GM23248 (cell line): ENCODE measurements at regions not wholly inside any gene's neighbourhood (a gene's known extent, or its start where the extent isn't known, plus 50 kb on each side); places are given as distances from the start of the nearest gene placed in this dataset.

ENCODE experiments used
- DNase-seq: peaks from one replicate; pipeline ENCODE4 v3.0.0-alpha.2; 2015
- H2AFZ ChIP-seq: fragments of 200-600 bp; sonication (generic); 2 replicates; pipeline ENCODE4 v1.6.1; 2016; ENCODE audit warnings: antibody characterized with exemption
- H3F3A ChIP-seq: fragments of 200-600 bp; sonication (generic); 2 replicates; pipeline ENCODE4 v1.6.1; 2016; ENCODE audit warnings: mild to moderate bottlenecking, antibody characterized with exemption, mixed run types; ENCODE audit not compliant: insufficient read depth
- H3K27ac ChIP-seq: fragments of 200-600 bp; sonication (generic); 2 replicates; pipeline ENCODE4 v1.5.1; 2016; ENCODE audit warnings: mild to moderate bottlenecking
- H3K27me3 ChIP-seq: fragments of 200-600 bp; sonication (generic); replicated peaks from 2 replicates; pipeline ENCODE4 v1.6.1; 2016; ENCODE audit warnings: mild to moderate bottlenecking; ENCODE audit not compliant: insufficient read depth
- H3K36me3 ChIP-seq: fragments of 200-600 bp; sonication (generic); 2 replicates; pipeline ENCODE4 v1.6.1; 2016; ENCODE audit warnings: low read depth, mild to moderate bottlenecking
- H3K4me1 ChIP-seq: fragments of 200-600 bp; sonication (generic); 2 replicates; pipeline ENCODE4 v1.6.1; 2016; ENCODE audit warnings: mild to moderate bottlenecking; ENCODE audit not compliant: insufficient read depth
- H3K4me2 ChIP-seq: fragments of 200-600 bp; sonication (generic); one replicate; pipeline ENCODE4 v1.6.1; 2016; ENCODE audit warnings: mild to moderate bottlenecking; ENCODE audit not compliant: unreplicated experiment
- H3K4me3 ChIP-seq: fragments of 200-600 bp; sonication (generic); 2 replicates; pipeline ENCODE4 v1.5.1; 2016; ENCODE audit warnings: mild to moderate bottlenecking
- H3K79me2 ChIP-seq: fragments of 200-600 bp; sonication (generic); 2 replicates; pipeline ENCODE4 v1.6.1; 2016; ENCODE audit warnings: mild to moderate bottlenecking; ENCODE audit not compliant: insufficient read depth
- H3K9ac ChIP-seq: fragments of 200-600 bp; sonication (generic); 2 replicates; pipeline ENCODE4 v1.6.1; 2016; ENCODE audit warnings: mild to moderate bottlenecking
- H3K9me2 ChIP-seq: fragments of 200-600 bp; sonication (generic); 2 replicates; pipeline ENCODE4 v1.6.1; 2016; ENCODE audit warnings: mixed run types, mild to moderate bottlenecking, moderate library complexity; ENCODE audit not compliant: insufficient read depth
- H3K9me3 ChIP-seq: fragments of 200-600 bp; sonication (generic); one replicate; pipeline ENCODE4 v1.6.1; 2017; ENCODE audit warnings: low read depth
- H4K20me1 ChIP-seq: fragments of 200-600 bp; sonication (generic); 2 replicates; pipeline ENCODE4 v1.6.0; 2016; ENCODE audit not compliant: insufficient read depth
- EZH2 ChIP-seq: fragments of 200-600 bp; sonication (generic); IDR thresholded peaks from 2 replicates; pipeline ENCODE4 v1.6.1; 2018; ENCODE audit warnings: antibody characterized with exemption, mild to moderate bottlenecking; ENCODE audit not compliant: insufficient read depth, poor library complexity, severe bottlenecking
- EZH2phosphoT487 ChIP-seq: fragments of 200-600 bp; sonication (generic); IDR thresholded peaks from 2 replicates; pipeline ENCODE4 v1.6.1; 2018; ENCODE audit warnings: antibody characterized with exemption, moderate library complexity, mild to moderate bottlenecking, low read depth; ENCODE audit not compliant: insufficient read depth
- WGBS, 2 experiments: methylation state at CpG; one replicate each; pipeline ENCODE4 v1.1.6; 2015 to 2017; ENCODE audit warnings: low lambda C conversion rate in 2 of 2, low coverage in 1 of 2; ENCODE audit errors: missing lambda C conversion rate in 2 of 2; 5-methylcytosine and 5-hydroxymethylcytosine counted together
- in situ Hi-C: fragments of 300-500 bp; cut with MboI; formaldehyde crosslinking; loops from 2 replicates; pipeline ENCODE4 v1.15.0; 2020

GRCh38 chr4:176843710-176844109 is 51.0 kb upstream of the VEGFC start:
- in situ Hi-C loops, result no loop called here
- H3K9ac ChIP-seq, result no peak overlapping the region

GRCh38 chr4:176844448-176844847 is 51.7 kb upstream of the VEGFC start:
- in situ Hi-C loops, result no loop called here
- TF ChIP-seq EZH2phosphoT487, result no peak
- no peak for TF ChIP-seq EZH2
- Histone ChIP-seq H3K9me3 (no peaks in the 10 kb centered on the region), H2AFZ (no peak overlapping the region), H3K4me1 (peaks cover 48% of the 10 kb centered on the region), H3F3A (peaks cover 40% of the 10 kb centered on the region), H3K79me2 (no peaks in the 10 kb centered on the region), H3K9ac (no peak overlapping the region), H3K36me3 (no peaks in the 10 kb centered on the region), H3K9me2 (no peaks in the 10 kb centered on the region), H3K27ac (no peak overlapping the region), H3K4me2 (no peak overlapping the region), H4K20me1 (no peaks in the 10 kb centered on the region), H3K27me3 (no peaks in the 10 kb centered on the region), H3K4me3 (no peak overlapping the region)
- 75 to 77% methylated on average over 4 of the region's 4 CpGs for WGBS, 2 experiments
- no peak for DNase-seq

More at GRCh38 chr4:176843710-176844109, 51.0 kb upstream of the VEGFC start:
- no peak for DNase-seq
- no peaks in the 10 kb centered on the region for H3K27me3 ChIP-seq
- peaks cover 50% of the 10 kb centered on the region for H3K4me1 ChIP-seq
- no peaks in the 10 kb centered on the region for H3K9me3 ChIP-seq
- no peak overlapping the region for H2AFZ ChIP-seq
- no peaks in the 10 kb centered on the region for H3K9me2 ChIP-seq
- H3F3A ChIP-seq, result peaks cover 48% of the 10 kb centered on the region
- WGBS, 2 experiments, result 84 to 85% methylated on average over 3 of the region's 3 CpGs
- H3K4me2 ChIP-seq, result no peak overlapping the region
- no peaks in the 10 kb centered on the region for H3K79me2 ChIP-seq
- TF ChIP-seq EZH2phosphoT487 (no peak), EZH2 (no peak)
- H4K20me1 ChIP-seq, result no peaks in the 10 kb centered on the region
- H3K4me3 ChIP-seq, result no peak overlapping the region
- no peak overlapping the region for H3K27ac ChIP-seq
- H3K36me3 ChIP-seq, result no peaks in the 10 kb centered on the region

GRCh38 chr4:176845636-176846035 is 52.9 kb upstream of the VEGFC start:
- Histone ChIP-seq H3K4me2 (no peak overlapping the region), H2AFZ (no peak overlapping the region), H3K9me3 (no peaks in the 10 kb centered on the region), H3K4me3 (no peak overlapping the region), H3K9ac (no peak overlapping the region), H3K9me2 (no peaks in the 10 kb centered on the region), H3K27me3 (no peaks in the 10 kb centered on the region), H4K20me1 (no peaks in the 10 kb centered on the region), H3K79me2 (no peaks in the 10 kb centered on the region), H3K27ac (0 out of 2 replicates have a peak overlapping the region, but pooled peaks have one; percentile 4), H3K36me3 (no peaks in the 10 kb centered on the region), H3F3A (peaks cover 28% of the 10 kb centered on the region), H3K4me1 (peaks cover 36% of the 10 kb centered on the region)
- TF ChIP-seq EZH2phosphoT487, result no peak
- no peak for TF ChIP-seq EZH2
- WGBS, 2 experiments, result 47 to 51% methylated on average over 2 of the region's 2 CpGs
- peak; percentile 46 for DNase-seq
- in situ Hi-C loops, result no loop called here

- no peaks in the 10 kb centered on the region for H3K79me2 ChIP-seq
- no peak overlapping the region for H3K4me2 ChIP-seq
- H3K27me3 ChIP-seq, result no peaks in the 10 kb centered on the region
- no peaks in the 10 kb centered on the region for H4K20me1 ChIP-seq
- in situ Hi-C loops, result no loop called here
- peaks cover 7% of the 10 kb centered on the region for H3K9me3 ChIP-seq
- TF ChIP-seq EZH2phosphoT487 (no peak), EZH2 (no peak)
- no peak overlapping the region for H3K4me3 ChIP-seq
- H3K27ac ChIP-seq, result no peak overlapping the region
- no peak overlapping the region for H2AFZ ChIP-seq
- peaks cover 14% of the 10 kb centered on the region; the same call in 1 of the 2 replicates for H3K4me1 ChIP-seq
- H3K9me2 ChIP-seq, result no peaks in the 10 kb centered on the region
- peak; percentile 23 for DNase-seq
- no peak overlapping the region for H3K9ac ChIP-seq
- H3F3A ChIP-seq, result peaks cover 14% of the 10 kb centered on the region; the same call in 1 of the 2 replicates
- 0 out of 2 replicates have a peak, but pooled peaks cover 5% of the 10 kb centered on the region for H3K36me3 ChIP-seq
These were observed 56.4 kb upstream of the VEGFC start for GRCh38 chr4:176849076-176849475.

- Histone ChIP-seq H3K27me3 (no peaks in the 10 kb centered on the region), H4K20me1 (no peaks in the 10 kb centered on the region), H3K4me1 (peaks cover 14% of the 10 kb centered on the region; the same call in 1 of the 2 replicates), H3K79me2 (no peaks in the 10 kb centered on the region), H3K9me2 (no peaks in the 10 kb centered on the region), H3K27ac (no peak overlapping the region), H3K9ac (no peak overlapping the region), H3K4me3 (no peak overlapping the region), H3K36me3 (0 out of 2 replicates have a peak, but pooled peaks cover 5% of the 10 kb centered on the region), H2AFZ (no peak overlapping the region), H3K4me2 (no peak overlapping the region), H3K9me3 (peaks cover 7% of the 10 kb centered on the region), H3F3A (peaks cover 12% of the 10 kb centered on the region; the same call in 1 of the 2 replicates)
- WGBS, 2 experiments, result 19 to 27% methylated on average over 2 of the region's 2 CpGs
- in situ Hi-C loops, result no loop called here
- DNase-seq, result no peak
- TF ChIP-seq EZH2phosphoT487, result no peak
- no peak for TF ChIP-seq EZH2
These were observed 57.7 kb upstream of the VEGFC start for GRCh38 chr4:176850436-176850835.
